Cardiac muscle cell (in vitro differentiated cells and primary cell): ENCODE measurements at regions not wholly inside any gene's neighbourhood (a gene's known extent, or its start where the extent isn't known, plus 50 kb on each side); places are given as distances from the start of the nearest gene placed in this dataset.

Experiments
- DNase-seq, 2 donors: peaks; one replicate each; pipeline versions ENCODE4 v3.0.0 to v3.0.0-alpha.2; 2010 to 2017; ENCODE audit warnings: low read depth in 1 of 2, low spot score in 1 of 2
- H3K27ac ChIP-seq: fragments of 200-600 bp; sonication (generic); 2 replicates; pipeline ENCODE4 v1.5.1; 2016
- H3K27me3 ChIP-seq: fragments of 200-600 bp; sonication (generic); 2 replicates; pipeline ENCODE4 v1.6.0; 2016; ENCODE audit warnings: control low read depth
- H3K36me3 ChIP-seq: fragments of 200-600 bp; sonication (generic); 2 replicates; pipeline ENCODE4 v1.5.1; 2016; ENCODE audit warnings: control low read depth
- H3K4me1 ChIP-seq: fragments of 200-600 bp; sonication (generic); 2 replicates; pipeline ENCODE4 v1.8.1; 2017; ENCODE audit warnings: low read depth, mild to moderate bottlenecking, mixed run types
- H3K4me3 ChIP-seq: fragments of 200-600 bp; sonication (generic); 2 replicates; pipeline ENCODE4 v1.5.1; 2016; ENCODE audit warnings: mild to moderate bottlenecking
- H3K9me3 ChIP-seq: fragments of 200-600 bp; sonication (generic); 2 replicates; pipeline ENCODE4 v1.5.1; 2017; ENCODE audit warnings: low read depth, mild to moderate bottlenecking, control low read depth
- TF ChIP-seq, protein P1 (sequence below): IDR thresholded peaks from 2 replicates; pipeline ENCODE4 v1.5.1; 2012; ENCODE audit warnings: low read depth, mild to moderate bottlenecking, low read length

DNA sequence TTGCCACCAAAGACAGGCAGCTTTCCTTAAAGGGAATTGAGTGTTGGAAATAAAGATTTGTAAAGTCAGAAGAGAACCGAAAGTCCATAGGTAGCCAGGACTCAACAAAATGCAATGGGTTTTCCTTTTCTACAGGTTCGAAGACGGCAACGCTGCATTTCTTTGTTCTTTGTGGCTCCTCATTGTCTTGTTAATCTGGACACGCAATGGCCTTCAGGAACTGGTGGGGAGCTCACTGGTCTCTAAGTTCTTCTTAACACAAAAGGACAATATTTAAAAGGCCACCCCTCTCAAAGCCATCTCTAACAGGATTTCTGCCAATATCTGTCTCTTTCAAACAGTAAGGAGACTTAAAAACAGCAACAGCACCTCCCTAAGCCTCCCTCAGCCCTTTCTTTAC lies 170.6 kb downstream of the RMI1 start:
- Histone ChIP-seq H3K27me3 (peaks cover 16% of the 10 kb centered on the region), H3K4me3 (no peak overlapping the region), H3K4me1 (peaks cover 14% of the 10 kb centered on the region), H3K27ac (no peak overlapping the region), H3K36me3 (no peaks in the 10 kb centered on the region), H3K9me3 (no peaks in the 10 kb centered on the region)
- no peak for DNase-seq
- TF ChIP-seq, protein P1, sequence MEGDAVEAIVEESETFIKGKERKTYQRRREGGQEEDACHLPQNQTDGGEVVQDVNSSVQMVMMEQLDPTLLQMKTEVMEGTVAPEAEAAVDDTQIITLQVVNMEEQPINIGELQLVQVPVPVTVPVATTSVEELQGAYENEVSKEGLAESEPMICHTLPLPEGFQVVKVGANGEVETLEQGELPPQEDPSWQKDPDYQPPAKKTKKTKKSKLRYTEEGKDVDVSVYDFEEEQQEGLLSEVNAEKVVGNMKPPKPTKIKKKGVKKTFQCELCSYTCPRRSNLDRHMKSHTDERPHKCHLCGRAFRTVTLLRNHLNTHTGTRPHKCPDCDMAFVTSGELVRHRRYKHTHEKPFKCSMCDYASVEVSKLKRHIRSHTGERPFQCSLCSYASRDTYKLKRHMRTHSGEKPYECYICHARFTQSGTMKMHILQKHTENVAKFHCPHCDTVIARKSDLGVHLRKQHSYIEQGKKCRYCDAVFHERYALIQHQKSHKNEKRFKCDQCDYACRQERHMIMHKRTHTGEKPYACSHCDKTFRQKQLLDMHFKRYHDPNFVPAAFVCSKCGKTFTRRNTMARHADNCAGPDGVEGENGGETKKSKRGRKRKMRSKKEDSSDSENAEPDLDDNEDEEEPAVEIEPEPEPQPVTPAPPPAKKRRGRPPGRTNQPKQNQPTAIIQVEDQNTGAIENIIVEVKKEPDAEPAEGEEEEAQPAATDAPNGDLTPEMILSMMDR: no peak

DNA sequence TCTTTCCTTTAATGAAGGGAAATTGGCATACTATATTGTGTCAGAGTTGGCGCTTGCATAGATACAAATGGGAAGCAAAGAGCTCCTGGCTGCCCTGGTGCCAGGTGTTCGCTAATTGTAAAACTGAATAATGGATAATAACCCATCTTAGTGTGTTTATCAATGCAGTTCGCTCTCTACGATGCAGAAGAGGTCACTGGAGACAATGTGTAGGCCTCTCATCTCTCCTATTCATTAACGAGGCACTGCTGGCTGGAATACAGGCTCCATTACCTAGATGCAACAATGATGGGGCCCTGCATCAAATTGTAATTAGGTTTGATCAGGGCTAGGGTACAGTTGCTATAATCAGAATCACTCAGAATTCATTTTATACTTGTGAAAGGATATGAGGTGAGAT lies 171.0 kb downstream of the RMI1 start:
- H3K27ac ChIP-seq: no peak overlapping the region
- peaks cover 10% of the 10 kb centered on the region for H3K4me1 ChIP-seq
- no peaks in the 10 kb centered on the region for H3K9me3 ChIP-seq
- no peak for DNase-seq
- H3K27me3 ChIP-seq: peaks cover 16% of the 10 kb centered on the region
- no peaks in the 10 kb centered on the region for H3K36me3 ChIP-seq
- no peak overlapping the region for H3K4me3 ChIP-seq
- TF ChIP-seq, protein P1: no peak

DNA sequence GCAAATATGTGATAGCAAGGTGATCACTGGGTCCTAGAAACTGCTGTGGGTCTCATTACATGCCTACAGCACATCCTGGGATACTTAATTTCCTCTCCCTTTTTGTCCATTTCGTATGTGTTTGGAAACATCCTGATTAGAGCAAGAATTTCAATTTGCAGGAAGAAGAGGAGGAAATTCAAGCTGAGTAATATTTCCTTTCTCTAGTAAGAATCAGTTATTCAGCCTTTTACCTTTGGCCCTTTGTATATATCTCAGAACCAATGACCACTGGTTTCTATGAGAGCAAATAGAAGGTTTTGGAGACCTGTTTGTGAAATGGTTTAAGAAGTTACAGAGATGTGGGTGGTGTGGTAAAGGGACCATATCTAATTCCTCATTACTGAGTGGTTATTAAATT lies 171.6 kb downstream of the RMI1 start:
- TF ChIP-seq, protein P1: no peak
- Histone ChIP-seq H3K4me1 (peaks cover 5% of the 10 kb centered on the region), H3K27me3 (peaks cover 18% of the 10 kb centered on the region), H3K36me3 (no peaks in the 10 kb centered on the region), H3K9me3 (no peaks in the 10 kb centered on the region), H3K27ac (no peak overlapping the region), H3K4me3 (no peak overlapping the region)
- peak in 1 of 2 donors; percentile 25 for DNase-seq

DNA sequence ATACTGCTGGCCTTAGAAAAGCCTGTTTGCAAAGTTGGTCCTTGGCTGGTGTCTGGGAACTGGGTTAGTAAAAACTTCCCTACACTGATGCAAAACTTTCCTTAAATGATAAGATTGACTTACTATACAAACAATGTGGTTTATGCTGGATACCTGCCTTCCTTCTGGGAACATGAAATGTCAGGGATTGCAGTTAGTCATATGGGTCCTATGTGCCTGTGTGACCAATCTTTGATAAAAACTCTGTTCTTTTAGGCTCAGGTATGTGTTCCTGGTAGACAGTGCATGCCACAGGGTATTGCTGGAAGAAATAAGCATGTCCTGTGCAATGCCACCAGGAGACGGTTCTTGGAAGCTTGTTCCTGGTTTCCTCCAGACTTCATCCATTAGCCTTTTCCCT lies 173.3 kb downstream of the RMI1 start:
- no peak overlapping the region for H3K4me3 ChIP-seq
- no peak overlapping the region for H3K27ac ChIP-seq
- H3K36me3 ChIP-seq: no peaks in the 10 kb centered on the region
- H3K27me3 ChIP-seq: peaks cover 22% of the 10 kb centered on the region
- no peaks in the 10 kb centered on the region for H3K9me3 ChIP-seq
- peak in 1 of 2 donors; percentile 55 for DNase-seq
- TF ChIP-seq, protein P1: no peak
- H3K4me1 ChIP-seq: no peaks in the 10 kb centered on the region

DNA sequence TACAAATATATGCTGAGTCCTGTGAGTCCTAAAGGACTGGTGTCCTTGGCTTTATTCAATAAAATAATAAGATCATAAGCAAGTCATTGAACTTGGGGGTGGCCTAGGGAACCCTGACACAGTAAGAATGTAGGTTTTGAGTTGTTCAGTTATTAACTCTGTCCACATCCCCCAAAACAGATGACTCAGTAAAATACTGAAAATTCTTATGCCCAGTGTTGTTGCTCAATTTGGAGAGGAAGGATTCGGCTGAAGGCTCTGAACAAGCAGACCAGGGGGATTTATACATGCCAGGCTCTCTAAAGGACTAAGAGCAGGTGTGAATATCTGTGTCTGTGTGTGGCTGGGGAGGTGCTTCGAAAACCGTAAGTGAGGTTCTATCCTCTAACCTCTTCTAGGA lies 173.7 kb downstream of the RMI1 start:
- Histone ChIP-seq H3K27ac (no peak overlapping the region), H3K27me3 (peaks cover 22% of the 10 kb centered on the region), H3K4me1 (no peaks in the 10 kb centered on the region), H3K4me3 (no peak overlapping the region), H3K9me3 (no peaks in the 10 kb centered on the region), H3K36me3 (no peaks in the 10 kb centered on the region)
- TF ChIP-seq, protein P1: no peak
- DNase-seq: peak in 1 of 2 donors; percentile 75
